HCT116 (cell line): ENCODE measurements at regions not wholly inside any gene's neighbourhood (a gene's known extent, or its start where the extent isn't known, plus 50 kb on each side); places are given as distances from the start of the nearest gene placed in this dataset.

Experiments used
- ATAC-seq: fragments of 200-7000 bp; cut with Tn5 transposase; 2 replicates; pipeline ENCODE4 v1.9.1; 2020; ENCODE audit warnings: mild to moderate bottlenecking, moderate library complexity
- BruUV-seq: library from RNA; stranded (reverse); fragments of 400-500 nt; replicated peaks from 2 replicates; lab custom pipeline; 2021; lab: Mats Ljungman, UMichigan
- CTCF ChIA-PET: fragments of 300-600 bp; sonication (Branson Sonifier 250); formaldehyde crosslinking; loops from one replicate; lab custom pipeline; 2021; ENCODE audit warnings: antibody characterized with exemption; lab: Charles Lee
- POLR2A ChIA-PET: fragments of 300-600, 350-600 bp; sonication (Branson Sonifier 250); formaldehyde crosslinking; loops from one replicate; lab custom pipeline; 2021; ENCODE audit warnings: antibody characterized with exemption; lab: Charles Lee
- RAD21 ChIA-PET, 2 experiments: fragments of 300-600 bp; sonication (Branson Sonifier 250); formaldehyde crosslinking; loops; one replicate each; lab custom pipeline; 2023; ENCODE audit warnings: low total read pairs in 2 of 2; ENCODE audit not compliant: uncharacterized antibody in 2 of 2, unreplicated experiment in 2 of 2, low non-redundant PET in 1 of 2; lab: Charles Lee
- DNase-seq: peaks from one replicate; pipeline ENCODE4 v3.0.0-alpha.2; 2010; ENCODE audit warnings: low read depth, low spot score
- H2AFZ ChIP-seq: fragments of 200-600 bp; shearing (Covaris generic), sonication (generic); 2 replicates; pipeline ENCODE4 v1.6.1; 2017; ENCODE audit warnings: low read depth, mixed run types, mixed read lengths, antibody characterized with exemption, low read length; ENCODE audit not compliant: poor library complexity, severe bottlenecking
- H3K27ac ChIP-seq: 2 replicates; pipeline ENCODE4 v1.5.1; 2012; ENCODE audit warnings: low read depth, low read length
- H3K27me3 ChIP-seq: fragments of 200-600 bp; sonication (generic); 2 replicates; pipeline ENCODE4 v1.6.1; 2016; ENCODE audit warnings: mixed run types, low read length, mixed read lengths; ENCODE audit not compliant: insufficient read depth
- H3K36me3 ChIP-seq, 2 experiments: fragments of 200-500 bp in 1 of 2; fragments of 200-600 bp in 1 of 2; sonication (Bioruptor generic) in 1 of 2; sonication (generic) in 1 of 2; 2 replicates each; pipeline versions ENCODE4 v1.5.1 to v1.6.1; 2014 to 2016; ENCODE audit warnings: low read length in 2 of 2, inconsistent platforms in 1 of 2, mixed read lengths in 1 of 2, mixed run types in 1 of 2; ENCODE audit not compliant: insufficient read depth in 2 of 2, control insufficient read depth in 1 of 2
- H3K4me1 ChIP-seq, 2 experiments: fragments of 200-600 bp in 1 of 2; sonication (generic) in 1 of 2; 2 replicates each; pipeline versions ENCODE4 v1.5.1 to v1.6.1; 2012 to 2017; ENCODE audit warnings: low read length in 2 of 2, inconsistent platforms in 1 of 2, mild to moderate bottlenecking in 1 of 2, mixed read lengths in 1 of 2, mixed run types in 1 of 2, moderate library complexity in 1 of 2; ENCODE audit not compliant: insufficient read depth in 2 of 2, control insufficient read depth in 1 of 2
- H3K4me2 ChIP-seq: fragments of 200-600 bp; sonication (generic); 2 replicates; pipeline ENCODE4 v1.6.1; 2017; ENCODE audit warnings: mixed run types, low read length, mixed read lengths
- H3K4me3 ChIP-seq, 2 experiments: fragments of 200-600 bp in 1 of 2; sonication (generic) in 1 of 2; replicated peaks in 1 of 2; 2 replicates each; pipeline ENCODE4 v1.5.1; 2011 to 2016; ENCODE audit warnings: low read length in 2 of 2, control low read depth in 1 of 2, low read depth in 1 of 2, mild to moderate bottlenecking in 1 of 2, mixed read lengths in 1 of 2, mixed run types in 1 of 2
- H3K79me2 ChIP-seq: fragments of 200-600 bp; sonication (generic); 2 replicates; pipeline ENCODE4 v1.6.1; 2017; ENCODE audit warnings: mild to moderate bottlenecking, mixed run types, low read length, moderate library complexity, mixed read lengths; ENCODE audit not compliant: insufficient read depth
- H3K9ac ChIP-seq: fragments of 200-600 bp; sonication (generic); 2 replicates; pipeline ENCODE4 v1.6.1; 2016; ENCODE audit warnings: low read length, mixed read lengths
- H3K9me2 ChIP-seq: fragments of 200-600 bp; sonication (generic), shearing (Covaris generic); 2 replicates; pipeline ENCODE4 v1.6.1; 2017; ENCODE audit warnings: mixed run types, mild to moderate bottlenecking, moderate library complexity; ENCODE audit not compliant: insufficient read depth
- H3K9me3 ChIP-seq, 2 experiments: fragments of 200-500 bp in 1 of 2; fragments of 200-600 bp in 1 of 2; sonication (Bioruptor generic) in 1 of 2; sonication (generic) in 1 of 2; 2 replicates each; pipeline ENCODE4 v1.6.1; 2014 to 2017; ENCODE audit warnings: low read length in 2 of 2, mixed read lengths in 2 of 2, inconsistent platforms in 1 of 2, low read depth in 1 of 2, mild to moderate bottlenecking in 1 of 2, mixed run types in 1 of 2, moderate library complexity in 1 of 2; ENCODE audit not compliant: control insufficient read depth in 1 of 2, insufficient read depth in 1 of 2
- H4K20me1 ChIP-seq: fragments of 200-600 bp; sonication (generic), shearing (Covaris generic); 2 replicates; pipeline ENCODE4 v1.6.1; 2017; ENCODE audit warnings: mixed run types, mild to moderate bottlenecking, moderate library complexity; ENCODE audit not compliant: insufficient read depth
- ATF3 ChIP-seq: IDR thresholded peaks from 2 replicates; pipeline ENCODE4 v1.6.1; 2012
- CEBPB ChIP-seq: IDR thresholded peaks from 2 replicates; pipeline ENCODE4 v1.6.1; 2012; ENCODE audit warnings: low read depth
- CTCF ChIP-seq, 3 experiments: fragments of 200-600 bp in 1 of 3; sonication (generic) in 1 of 3; IDR thresholded peaks in 2 of 3; conservative IDR thresholded peaks in 1 of 3; 2 replicates each; pipeline ENCODE4 v1.5.1; 2012 to 2017; ENCODE audit warnings: low read depth in 2 of 3, low read length in 2 of 3, antibody characterized with exemption in 1 of 3, borderline replicate concordance in 1 of 3, control low read depth in 1 of 3, mild to moderate bottlenecking in 1 of 3, mixed read lengths in 1 of 3, mixed run types in 1 of 3, moderate library complexity in 1 of 3; ENCODE audit not compliant: insufficient read depth in 1 of 3
- EGR1 ChIP-seq: IDR thresholded peaks from 2 replicates; pipeline ENCODE4 v1.6.1; 2012; ENCODE audit warnings: low read depth
- ELF1 ChIP-seq: IDR thresholded peaks from 2 replicates; pipeline ENCODE4 v1.6.1; 2012; ENCODE audit warnings: low read depth, borderline replicate concordance
- EZH2 ChIP-seq: fragments of 200-600 bp; sonication (generic); IDR thresholded peaks from 2 replicates; pipeline ENCODE4 v1.6.1; 2017; ENCODE audit warnings: antibody characterized with exemption, mixed run types
- EZH2phosphoT487 ChIP-seq: fragments of 200-600 bp; IDR thresholded peaks from 2 replicates; pipeline ENCODE4 v1.6.1; 2018; ENCODE audit warnings: antibody characterized with exemption, borderline replicate concordance
- FOSL1 ChIP-seq: IDR thresholded peaks from 2 replicates; pipeline ENCODE4 v1.6.1; 2012; ENCODE audit warnings: low read depth
- MAX ChIP-seq: IDR thresholded peaks from 2 replicates; pipeline ENCODE4 v1.6.1; 2012
- POLR2A ChIP-seq: IDR thresholded peaks from 2 replicates; pipeline ENCODE4 v1.7.0; 2011; ENCODE audit warnings: borderline replicate concordance; ENCODE audit not compliant: insufficient read depth, insufficient read length; ENCODE audit errors: extremely low read depth
- POLR2AphosphoS5 ChIP-seq: IDR thresholded peaks from 2 replicates; pipeline ENCODE4 v1.6.1; 2011; ENCODE audit warnings: mild to moderate bottlenecking, low read depth, low read length, moderate library complexity
- REST ChIP-seq: IDR thresholded peaks from 2 replicates; pipeline ENCODE4 v1.6.1; 2012; ENCODE audit warnings: low read depth
- SIN3A ChIP-seq: IDR thresholded peaks from 2 replicates; pipeline ENCODE4 v1.6.1; 2012; ENCODE audit warnings: low read depth
- SP1 ChIP-seq: IDR thresholded peaks from 2 replicates; pipeline ENCODE4 v1.6.1; 2012; ENCODE audit warnings: low read depth
- SRF ChIP-seq: IDR thresholded peaks from 2 replicates; pipeline ENCODE4 v1.6.1; 2012; ENCODE audit warnings: low read depth
- ZFX ChIP-seq: fragments of 450-650 bp; IDR thresholded peaks from 2 replicates; pipeline ENCODE4 v1.6.1; 2017
- intact Hi-C: fragments of 100-400 bp; cut with micrococcal nuclease; formaldehyde crosslinking; loops from 2 replicates; pipeline ENCODE4 v1.10.0; 2022

- no peak for TF ChIP-seq FOSL1
- no peak for TF ChIP-seq EZH2
- TF ChIP-seq, all 23 proteins: peak for 0
- CTCF ChIA-PET: no interaction called here
- peaks cover 8 to 13% of the 10 kb centered on the region in 2 experiments for H3K4me1 ChIP-seq
- H3K36me3 ChIP-seq: no peaks in the 10 kb centered on the region
- H2AFZ ChIP-seq: no peak overlapping the region
- no peaks in the 10 kb centered on the region for H3K9me2 ChIP-seq
- DNase-seq (no peak), ATAC-seq (no peak)
- H3K79me2 ChIP-seq: no peaks in the 10 kb centered on the region
- no TSS peak for BruUV-seq
- RAD21 ChIA-PET: no interaction called here
- H4K20me1 ChIP-seq: no peaks in the 10 kb centered on the region
- H3K9me3 ChIP-seq: no peaks in the 10 kb centered on the region
- intact Hi-C loops: no loop called here
- peaks cover 23% of the 10 kb centered on the region; the same call in 1 of the 2 replicates for H3K27me3 ChIP-seq
- no peak overlapping the region for H3K4me3 ChIP-seq
- no peak overlapping the region for H3K4me2 ChIP-seq
- H3K9ac ChIP-seq: no peak overlapping the region
- POLR2A ChIA-PET: no interaction called here
- H3K27ac ChIP-seq: no peak overlapping the region
Measured at GRCh38 chr14:99347561-99347960, 75.6 kb upstream of the BCL11B start.

- Histone ChIP-seq H4K20me1 (no peaks in the 10 kb centered on the region), H2AFZ (no peak overlapping the region), H3K4me1 (peaks cover 8 to 13% of the 10 kb centered on the region in 2 experiments), H3K27me3 (peaks cover 29% of the 10 kb centered on the region; the same call in 1 of the 2 replicates), H3K9me3 (no peaks in the 10 kb centered on the region), H3K79me2 (no peaks in the 10 kb centered on the region), H3K36me3 (no peaks in the 10 kb centered on the region), H3K4me2 (no peak overlapping the region), H3K4me3 (no peak overlapping the region), H3K9ac (no peak overlapping the region), H3K27ac (no peak overlapping the region), H3K9me2 (no peaks in the 10 kb centered on the region)
- intact Hi-C loops: no loop called here
- BruUV-seq: no TSS peak
- RAD21 ChIA-PET: no interaction called here
- DNase-seq (no peak), ATAC-seq (no peak)
- POLR2A ChIA-PET: no interaction called here
- CTCF ChIA-PET: no interaction called here
- TF ChIP-seq SIN3A: no peak
- no peak for TF ChIP-seq FOSL1
- TF ChIP-seq ATF3: no peak
- no peak for TF ChIP-seq REST
- TF ChIP-seq SRF: no peak
- no peak for TF ChIP-seq EGR1
- TF ChIP-seq CEBPB: no peak
- no peak for TF ChIP-seq EZH2phosphoT487
- no peak for TF ChIP-seq ELF1
- no peak for TF ChIP-seq POLR2AphosphoS5
- no peak for TF ChIP-seq EZH2
- no peak for TF ChIP-seq ZFX
- no peak for TF ChIP-seq MAX
- TF ChIP-seq CTCF (IDR thresholded peaks at IDR 0.05 in 2 of 3, conservative IDR thresholded peaks at IDR 0.05 in 1 of 3; ENCODE audit: borderline replicate concordance in 1 of 3, insufficient read depth in 1 of 3, low read depth in 2 of 3, low read length in 2 of 3): no peak
- no peak for TF ChIP-seq POLR2A
- no peak for TF ChIP-seq SP1
Measured at GRCh38 chr14:99346470-99347080, 74.6 kb upstream of the BCL11B start.
